OCI-LY1 (cell line): ENCODE measurements at regions not wholly inside any gene's neighbourhood (a gene's known extent, or its start where the extent isn't known, plus 50 kb on each side); places are given as distances from the start of the nearest gene placed in this dataset.

Source experiments
- H2AFZ ChIP-seq: fragments of 200-600 bp; sonication (generic), shearing (Covaris generic); 2 replicates; pipeline ENCODE4 v1.6.0; 2014; ENCODE audit warnings: antibody characterized with exemption, mild to moderate bottlenecking, low read length
- H3F3A ChIP-seq: fragments of 200-600 bp; sonication (generic), shearing (Covaris generic); 2 replicates; pipeline ENCODE4 v1.6.0; 2014; ENCODE audit warnings: mild to moderate bottlenecking, antibody characterized with exemption, low read length, moderate library complexity; ENCODE audit not compliant: insufficient read depth
- H3K27ac ChIP-seq: fragments of 200-600 bp; sonication (generic); 2 replicates; pipeline ENCODE4 v1.5.1; 2014; ENCODE audit warnings: low read length, mixed run types, mild to moderate bottlenecking, low read depth; ENCODE audit not compliant: poor library complexity, severe bottlenecking
- H3K27me3 ChIP-seq: fragments of 200-600 bp; sonication (generic); 2 replicates; pipeline ENCODE4 v1.6.0; 2014; ENCODE audit warnings: antibody characterized with exemption, mild to moderate bottlenecking, low read length, moderate library complexity; ENCODE audit not compliant: insufficient read depth
- H3K36me3 ChIP-seq: fragments of 200-600 bp; sonication (generic); 2 replicates; pipeline ENCODE4 v1.6.1; 2014; ENCODE audit warnings: mild to moderate bottlenecking, antibody characterized with exemption, low read length, moderate library complexity, mixed read lengths; ENCODE audit not compliant: insufficient read depth
- H3K4me1 ChIP-seq: fragments of 200-600 bp; sonication (generic); 2 replicates; pipeline ENCODE4 v1.5.1; 2014; ENCODE audit warnings: mild to moderate bottlenecking, low read length, moderate library complexity; ENCODE audit not compliant: insufficient read depth, severe bottlenecking
- H3K4me2 ChIP-seq: fragments of 200-600 bp; sonication (generic), shearing (Covaris generic); 2 replicates; pipeline ENCODE4 v1.6.1; 2014; ENCODE audit warnings: low read length
- H3K4me3 ChIP-seq: fragments of 200-600 bp; sonication (generic); 2 replicates; pipeline ENCODE4 v1.5.1; 2014; ENCODE audit warnings: low read length, low read depth, mild to moderate bottlenecking, mixed read lengths; ENCODE audit not compliant: poor library complexity, severe bottlenecking
- H3K79me2 ChIP-seq: fragments of 200-600 bp; shearing (Covaris generic); 2 replicates; pipeline ENCODE4 v1.6.1; 2016; ENCODE audit warnings: mixed run types, low read length, mixed read lengths; ENCODE audit not compliant: insufficient read depth
- H3K9ac ChIP-seq: fragments of 200-600 bp; sonication (generic), shearing (Covaris generic); 2 replicates; pipeline ENCODE4 v1.6.1; 2014; ENCODE audit warnings: mild to moderate bottlenecking, low read length, mixed read lengths
- H3K9me2 ChIP-seq: fragments of 200-600 bp; sonication (generic), shearing (Covaris generic); 2 replicates; pipeline ENCODE4 v1.6.1; 2014; ENCODE audit warnings: low read depth, mild to moderate bottlenecking, low read length, mixed read lengths
- H3K9me3 ChIP-seq: fragments of 200-600 bp; shearing (Covaris generic); 2 replicates; pipeline ENCODE4 v1.6.1; 2014; ENCODE audit warnings: low read length, mixed read lengths
- H4K20me1 ChIP-seq: fragments of 200-600 bp; sonication (generic), shearing (Covaris generic); 2 replicates; pipeline ENCODE4 v1.6.0; 2016; ENCODE audit warnings: mild to moderate bottlenecking, low read length; ENCODE audit not compliant: insufficient read depth
- CTCF ChIP-seq: fragments of 200-600 bp; sonication (generic), shearing (Covaris generic); IDR thresholded peaks from 2 replicates; pipeline ENCODE4 v1.5.1; 2017; ENCODE audit warnings: mild to moderate bottlenecking, antibody characterized with exemption, low read length, moderate library complexity, mixed read lengths
- EZH2 ChIP-seq: fragments of 200-600 bp; sonication (generic), shearing (Covaris generic); IDR thresholded peaks from 2 replicates; pipeline ENCODE4 v1.8.0; 2017; ENCODE audit warnings: borderline replicate concordance, mixed run types, mild to moderate bottlenecking, antibody characterized with exemption, low read length, moderate library complexity, mixed read lengths

DNA sequence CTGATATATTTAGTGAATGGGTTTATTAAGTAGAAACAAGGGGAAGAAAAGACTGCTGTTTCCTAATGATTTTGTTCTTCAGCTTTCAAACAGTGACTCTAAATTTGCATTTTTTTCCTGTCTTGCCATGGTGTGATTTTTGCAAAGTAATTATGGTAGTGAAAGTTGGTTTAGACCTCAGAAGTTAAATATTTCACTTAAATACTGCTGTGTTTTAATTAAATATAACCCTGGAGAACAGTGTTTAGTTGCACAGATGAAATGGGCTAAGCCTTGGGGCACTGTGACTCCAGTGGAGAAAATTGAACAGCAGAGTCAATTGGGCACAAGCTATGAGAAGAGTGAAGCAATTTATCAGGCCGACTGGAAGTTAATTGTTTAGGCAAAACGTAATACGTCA lies 111.1 kb upstream of the MCHR2 start:
- TF ChIP-seq CTCF (no peak), EZH2 (no peak)
- Histone ChIP-seq H3K9ac (no peak overlapping the region), H3K27me3 (no peaks in the 10 kb centered on the region), H3K27ac (no peak overlapping the region), H3K4me2 (no peak overlapping the region), H3K79me2 (no peaks in the 10 kb centered on the region), H3K4me1 (no peaks in the 10 kb centered on the region), H3K36me3 (no peaks in the 10 kb centered on the region), H3K9me3 (no peaks in the 10 kb centered on the region), H3K9me2 (no peaks in the 10 kb centered on the region), H3K4me3 (no peak overlapping the region), H4K20me1 (no peaks in the 10 kb centered on the region), H2AFZ (no peak overlapping the region), H3F3A (no peaks in the 10 kb centered on the region)

- Histone ChIP-seq H4K20me1 (no peaks in the 10 kb centered on the region), H3K4me1 (no peaks in the 10 kb centered on the region), H3K4me2 (no peak overlapping the region), H3K27me3 (no peaks in the 10 kb centered on the region), H3K9me3 (no peaks in the 10 kb centered on the region), H3K79me2 (no peaks in the 10 kb centered on the region), H3K27ac (no peak overlapping the region), H3K9ac (no peak overlapping the region), H2AFZ (no peak overlapping the region), H3K4me3 (no peak overlapping the region), H3K9me2 (no peaks in the 10 kb centered on the region), H3F3A (no peaks in the 10 kb centered on the region), H3K36me3 (no peaks in the 10 kb centered on the region)
- TF ChIP-seq EZH2 = no peak
- no peak for TF ChIP-seq CTCF
These were observed 109.9 kb upstream of the MCHR2 start for GRCh38 chr6:100103931-100104330.

DNA sequence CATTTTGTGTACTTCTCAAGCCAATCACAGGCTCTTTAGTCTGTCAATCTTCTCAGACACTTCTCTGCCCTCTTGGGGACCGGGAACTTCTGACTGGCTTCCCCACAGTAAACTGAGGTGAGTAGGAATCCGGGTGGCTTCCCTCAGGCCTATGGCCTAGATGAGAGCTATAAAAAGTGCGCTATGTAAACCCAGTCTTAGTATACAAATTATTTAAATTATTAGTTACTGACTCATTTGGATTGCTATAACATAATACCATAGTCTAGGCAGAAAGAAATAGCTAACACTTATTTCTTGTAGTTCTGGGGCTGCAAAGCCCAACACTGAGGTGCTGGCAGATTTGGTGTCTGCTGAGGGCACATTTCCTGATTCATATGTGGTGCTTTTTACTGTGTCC lies 109.2 kb upstream of the MCHR2 start:
- no peaks in the 10 kb centered on the region for H3K9me3 ChIP-seq
- H3K36me3 ChIP-seq = no peaks in the 10 kb centered on the region
- no peak overlapping the region for H2AFZ ChIP-seq
- no peaks in the 10 kb centered on the region for H4K20me1 ChIP-seq
- H3K9me2 ChIP-seq = no peaks in the 10 kb centered on the region
- H3F3A ChIP-seq = no peaks in the 10 kb centered on the region
- TF ChIP-seq EZH2 (no peak), CTCF (no peak)
- H3K4me2 ChIP-seq = no peak overlapping the region
- H3K4me3 ChIP-seq = no peak overlapping the region
- H3K9ac ChIP-seq = no peak overlapping the region
- no peaks in the 10 kb centered on the region for H3K79me2 ChIP-seq
- no peak overlapping the region for H3K27ac ChIP-seq
- H3K4me1 ChIP-seq = no peaks in the 10 kb centered on the region
- H3K27me3 ChIP-seq = no peaks in the 10 kb centered on the region
